CD4-positive, alpha-beta T cell treated with Interleukin-17A for 4 hours (primary cell): ENCODE measurements at regions not wholly inside any gene's neighbourhood (a gene's known extent, or its start where the extent isn't known, plus 50 kb on each side); places are given as distances from the start of the nearest gene placed in this dataset.
"Not testable (repeated sequence)": the region's sequence is repeated elsewhere in the genome, so short reads cannot be mapped to it uniquely, and the experiment has no call there.

ENCODE experiments used
- DNase-seq: peaks from one replicate; pipeline ENCODE4 v3.0.0-alpha.2; 2020; ENCODE audit warnings: mixed read lengths

GRCh38 chr5:100983601-100984000 is 80.5 kb upstream of the ST8SIA4 start:
- not testable (repeated sequence) for DNase-seq

GRCh38 chr5:100974082-100974481 is 71.0 kb upstream of the ST8SIA4 start:
- no peak for DNase-seq

GRCh38 chr5:100970646-100971255 is 67.7 kb upstream of the ST8SIA4 start:
- no peak for DNase-seq

GRCh38 chr5:100965291-100965690 is 62.2 kb upstream of the ST8SIA4 start:
- no peak for DNase-seq
